NT2/D1 (cell line): ENCODE measurements at regions not wholly inside any gene's neighbourhood (a gene's known extent, or its start where the extent isn't known, plus 50 kb on each side); places are given as distances from the start of the nearest gene placed in this dataset.

Source experiments
- YY1 ChIP-seq: IDR thresholded peaks from 2 replicates; pipeline ENCODE4 v1.6.1; 2011; ENCODE audit not compliant: insufficient read length, insufficient read depth
- ZNF274 ChIP-seq: IDR thresholded peaks from 2 replicates; pipeline ENCODE4 v1.6.1; 2011; ENCODE audit warnings: mild to moderate bottlenecking, low read depth, low read length

DNA sequence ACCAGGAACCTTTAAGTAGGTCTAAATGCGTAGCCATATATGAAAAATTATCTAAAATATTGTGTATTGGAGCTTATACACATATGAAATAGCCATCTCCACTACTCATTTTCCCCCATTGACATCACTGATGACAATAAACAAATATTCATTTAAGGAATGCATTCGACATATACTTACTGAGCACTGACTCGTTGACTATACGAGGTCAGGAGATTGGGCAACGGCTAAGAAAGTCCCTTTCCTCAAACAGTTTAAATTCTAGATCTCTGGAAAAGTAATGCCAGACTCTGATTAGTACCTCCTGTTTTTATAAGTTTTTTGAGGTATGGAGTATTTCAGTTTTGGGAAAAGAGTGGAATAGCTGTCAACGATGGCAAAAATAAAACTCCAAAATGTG, 139.4 kb upstream of the DIO2 start:
- no peak for TF ChIP-seq YY1
- no peak for TF ChIP-seq ZNF274
